Spleen (tissue), 11 donors: ENCODE measurements at regions not wholly inside any gene's neighbourhood (a gene's known extent, or its start where the extent isn't known, plus 50 kb on each side); places are given as distances from the start of the nearest gene placed in this dataset.

Experiments used
- DNase-seq: peaks from one replicate; pipeline ENCODE4 v3.0.0-alpha.2; 2020
- H3K27ac ChIP-seq, 8 donors: fragments of 200-600 bp; sonication (generic) in 7 of 8; 1 replicate in 4 of 8; 2 replicates in 4 of 8; pipeline versions ENCODE4 v1.5.0 to v1.8.0; 2016 to 2021; ENCODE audit warnings: inconsistent platforms in 4 of 8, mild to moderate bottlenecking in 4 of 8, moderate library complexity in 1 of 8
- H3K27me3 ChIP-seq, 7 donors: fragments of 200-600 bp; sonication (generic) in 6 of 7; replicated peaks in 1 of 7; 1 replicate in 4 of 7; 2 replicates in 3 of 7; pipeline versions ENCODE4 v1.5.0 to v1.8.0; 2016 to 2021; ENCODE audit warnings: inconsistent platforms in 3 of 7, mild to moderate bottlenecking in 1 of 7
- H3K36me3 ChIP-seq, 6 donors: fragments of 200-600 bp; sonication (generic) in 5 of 6; 1 replicate in 4 of 6; 2 replicates in 2 of 6; pipeline versions ENCODE4 v1.5.0 to v1.8.0; 2016 to 2021; ENCODE audit warnings: inconsistent platforms in 2 of 6
- H3K4me1 ChIP-seq, 6 donors: fragments of 200-600 bp; sonication (generic) in 5 of 6; 1 replicate in 3 of 6; 2 replicates in 3 of 6; pipeline versions ENCODE4 v1.5.0 to v1.8.0; 2016 to 2021; ENCODE audit warnings: inconsistent platforms in 3 of 6
- H3K4me3 ChIP-seq, 8 donors: fragments of 200-600 bp; sonication (generic) in 7 of 8; 1 replicate in 4 of 8; 2 replicates in 4 of 8; pipeline versions ENCODE4 v1.5.0 to v1.8.0; 2016 to 2021; ENCODE audit warnings: inconsistent platforms in 4 of 8, mild to moderate bottlenecking in 4 of 8, moderate library complexity in 2 of 8
- H3K9me3 ChIP-seq, 8 donors: fragments of 200-600 bp; sonication (generic) in 7 of 8; 1 replicate in 4 of 8; 2 replicates in 4 of 8; pipeline versions ENCODE4 v1.5.0 to v1.8.0; 2016 to 2021; ENCODE audit warnings: inconsistent platforms in 4 of 8
- POLR2A ChIP-seq, 3 donors: fragments of 450-650 bp; IDR thresholded peaks; one replicate each; pipeline ENCODE4 v1.5.1; 2017; ENCODE audit warnings: antibody characterized with exemption in 3 of 3, mild to moderate bottlenecking in 1 of 3
- POLR2AphosphoS5 ChIP-seq, 3 donors: sonication (generic); formaldehyde crosslinking; IDR thresholded peaks; one replicate each; pipeline ENCODE4 v1.5.1; 2017; ENCODE audit warnings: antibody characterized with exemption in 3 of 3
- WGBS, 5 donors: extraction: QIAGEN DNeasy Blood & Tissue Kit in 3 of 5; methylation state at CpG; one replicate each; pipeline versions ENCODE4 v1.1.5 to v1.1.7; 2013 to 2018; 5-methylcytosine and 5-hydroxymethylcytosine counted together
- intact Hi-C: fragments of 100-400 bp; cut with DNase I; formaldehyde crosslinking; loops from one replicate; pipeline ENCODE4 v1.15.0; 2023; ENCODE audit warnings: low total_unique reads
- TF ChIP-seq, protein P1 (sequence below), 11 experiments: fragments of 200-600 bp in 7 of 11; fragments of 450-650 bp in 4 of 11; sonication (generic) in 4 of 11; IDR thresholded peaks in 8 of 11; conservative IDR thresholded peaks in 3 of 11; 1 replicate in 7 of 11; 2 replicates in 4 of 11; pipeline versions ENCODE4 v1.4.0 to v1.8.0; 2016 to 2021; ENCODE audit warnings: antibody characterized with exemption in 11 of 11, inconsistent platforms in 4 of 11, mild to moderate bottlenecking in 1 of 11
- donor health status: healthy with polysubstance abuse.
- donor health status: DM: no; HTN: no; CAD: no; lungs with moderate emphysema.
- donor health status: DM: no; HTN: no; CAD: no.
- donor health status: Bipolar disorder and iron deficiency.
- donor health status: healthy.
- donor health status: DM: no; HTN: no; CAD: no.
- donor health status: DM: yes; HTN: yes; CAD: no.

DNA sequence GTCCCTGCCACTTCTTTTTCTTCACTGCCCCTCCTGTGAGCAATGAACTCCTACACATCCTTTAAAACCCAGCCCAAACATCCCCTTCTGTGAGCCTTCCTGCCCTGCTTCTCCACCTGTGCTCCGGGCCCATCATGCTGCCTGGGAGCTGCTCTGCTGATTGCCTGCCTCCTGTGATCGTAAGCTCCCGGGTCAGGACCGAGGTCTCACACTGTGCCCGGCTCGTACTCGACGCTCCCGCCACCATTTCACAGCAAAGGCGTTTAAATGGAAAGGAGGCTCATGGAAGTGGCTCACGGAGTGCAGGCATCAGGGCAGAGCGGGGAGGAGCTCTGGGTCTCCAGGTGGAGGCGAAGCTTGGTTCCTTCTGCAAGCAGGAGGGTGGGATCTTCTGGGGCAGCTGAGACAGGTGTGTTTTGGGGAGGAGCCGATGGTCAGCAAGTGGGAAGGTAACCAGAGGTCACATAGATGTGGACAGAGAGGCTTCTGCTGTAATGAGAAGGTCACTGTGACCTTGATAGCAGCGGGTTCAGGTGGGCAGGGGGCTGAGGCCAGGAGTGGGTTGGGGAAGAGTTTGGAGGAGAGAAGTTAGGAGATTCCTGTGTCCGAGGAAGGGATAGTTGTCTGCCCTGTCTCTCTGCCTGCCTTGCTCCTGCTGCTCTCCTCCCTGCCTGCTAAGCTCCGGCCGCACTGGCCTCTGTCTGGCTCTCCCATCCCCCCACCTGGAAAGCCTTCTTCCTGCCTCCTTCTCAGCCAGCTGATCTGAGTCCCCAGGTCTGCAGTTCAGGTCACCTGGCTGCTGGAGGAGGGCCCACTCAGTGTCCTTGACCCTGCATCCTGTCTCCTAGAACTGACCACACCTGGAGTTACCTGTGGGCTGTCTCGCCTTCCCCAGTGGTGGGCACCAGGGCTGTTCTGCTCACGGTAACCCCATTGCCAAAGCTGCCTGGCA is 52.7 kb upstream of the FRMD1 start:
- DNase-seq: no peak
- TF ChIP-seq, protein P1, sequence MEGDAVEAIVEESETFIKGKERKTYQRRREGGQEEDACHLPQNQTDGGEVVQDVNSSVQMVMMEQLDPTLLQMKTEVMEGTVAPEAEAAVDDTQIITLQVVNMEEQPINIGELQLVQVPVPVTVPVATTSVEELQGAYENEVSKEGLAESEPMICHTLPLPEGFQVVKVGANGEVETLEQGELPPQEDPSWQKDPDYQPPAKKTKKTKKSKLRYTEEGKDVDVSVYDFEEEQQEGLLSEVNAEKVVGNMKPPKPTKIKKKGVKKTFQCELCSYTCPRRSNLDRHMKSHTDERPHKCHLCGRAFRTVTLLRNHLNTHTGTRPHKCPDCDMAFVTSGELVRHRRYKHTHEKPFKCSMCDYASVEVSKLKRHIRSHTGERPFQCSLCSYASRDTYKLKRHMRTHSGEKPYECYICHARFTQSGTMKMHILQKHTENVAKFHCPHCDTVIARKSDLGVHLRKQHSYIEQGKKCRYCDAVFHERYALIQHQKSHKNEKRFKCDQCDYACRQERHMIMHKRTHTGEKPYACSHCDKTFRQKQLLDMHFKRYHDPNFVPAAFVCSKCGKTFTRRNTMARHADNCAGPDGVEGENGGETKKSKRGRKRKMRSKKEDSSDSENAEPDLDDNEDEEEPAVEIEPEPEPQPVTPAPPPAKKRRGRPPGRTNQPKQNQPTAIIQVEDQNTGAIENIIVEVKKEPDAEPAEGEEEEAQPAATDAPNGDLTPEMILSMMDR (IDR thresholded peaks at IDR 0.05 in 8 of 11, conservative IDR thresholded peaks at IDR 0.05 in 3 of 11): no peak
- TF ChIP-seq POLR2AphosphoS5 (IDR thresholded peaks at IDR 0.05) (no peak), POLR2A (IDR thresholded peaks at IDR 0.05) (no peak)
- H3K27me3 ChIP-seq: peaks cover 0 to 47% (median 0%) of the 10 kb centered on the region in 7 donors
- 74 to 80% (median 76%) methylated on average over 19 to 20 of the region's 20 CpGs for WGBS, 5 donors
- H3K4me3 ChIP-seq: no peak overlapping the region
- H3K27ac ChIP-seq: no peak overlapping the region
- H3K36me3 ChIP-seq: no peaks in the 10 kb centered on the region
- intact Hi-C loops: no loop called here
- H3K9me3 ChIP-seq: no peaks in the 10 kb centered on the region
- peaks cover 0 to 20% (median 9%) of the 10 kb centered on the region in 6 donors for H3K4me1 ChIP-seq

DNA sequence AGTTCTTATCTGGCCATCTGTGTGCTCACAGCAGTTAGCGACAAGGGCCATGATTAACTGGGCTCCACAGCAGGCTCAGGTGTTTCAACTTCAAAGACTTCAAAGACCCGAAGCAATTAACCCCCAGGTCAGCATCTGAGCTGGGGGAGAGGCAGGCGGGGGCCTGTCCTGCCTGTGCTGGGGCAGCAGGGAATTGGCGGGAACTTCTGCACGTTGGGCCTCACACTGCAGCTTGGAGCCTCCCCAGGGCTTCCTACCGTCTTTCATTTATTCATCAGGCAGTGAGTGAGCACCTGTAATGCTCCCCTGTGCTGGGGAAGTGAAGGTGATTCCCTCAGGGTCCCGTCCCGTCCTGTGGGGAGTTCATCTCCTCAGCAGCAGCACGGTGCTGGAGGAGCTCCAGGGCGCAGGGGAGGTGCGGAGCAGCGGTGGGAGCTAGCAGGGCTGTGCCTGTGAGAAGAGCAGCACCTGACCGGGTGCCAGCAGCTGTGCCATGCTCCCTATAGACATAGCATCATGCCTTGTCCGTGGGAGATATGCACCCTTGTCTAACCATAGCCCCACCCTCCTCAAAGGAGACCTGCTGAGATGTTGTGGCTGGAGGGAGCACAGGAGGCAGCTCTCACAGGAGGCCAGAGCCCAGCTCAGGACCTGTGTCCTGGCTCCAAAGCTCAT is 51.8 kb upstream of the FRMD1 start:
- intact Hi-C loops: no loop called here
- Histone ChIP-seq H3K27me3 (peaks cover 0 to 47% (median 0%) of the 10 kb centered on the region in 7 donors), H3K36me3 (no peaks in the 10 kb centered on the region), H3K9me3 (no peaks in the 10 kb centered on the region), H3K4me1 (peaks cover 0 to 20% (median 9%) of the 10 kb centered on the region in 6 donors), H3K4me3 (no peak overlapping the region), H3K27ac (no peak overlapping the region)
- DNase-seq: no peak
- TF ChIP-seq POLR2A (IDR thresholded peaks at IDR 0.05) (no peak), POLR2AphosphoS5 (IDR thresholded peaks at IDR 0.05) (no peak)
- TF ChIP-seq, protein P1 (IDR thresholded peaks at IDR 0.05 in 8 of 11, conservative IDR thresholded peaks at IDR 0.05 in 3 of 11): no peak
- WGBS, 5 donors: 69 to 80% (median 71%) methylated on average over 12 to 14 of the region's 14 CpGs

DNA sequence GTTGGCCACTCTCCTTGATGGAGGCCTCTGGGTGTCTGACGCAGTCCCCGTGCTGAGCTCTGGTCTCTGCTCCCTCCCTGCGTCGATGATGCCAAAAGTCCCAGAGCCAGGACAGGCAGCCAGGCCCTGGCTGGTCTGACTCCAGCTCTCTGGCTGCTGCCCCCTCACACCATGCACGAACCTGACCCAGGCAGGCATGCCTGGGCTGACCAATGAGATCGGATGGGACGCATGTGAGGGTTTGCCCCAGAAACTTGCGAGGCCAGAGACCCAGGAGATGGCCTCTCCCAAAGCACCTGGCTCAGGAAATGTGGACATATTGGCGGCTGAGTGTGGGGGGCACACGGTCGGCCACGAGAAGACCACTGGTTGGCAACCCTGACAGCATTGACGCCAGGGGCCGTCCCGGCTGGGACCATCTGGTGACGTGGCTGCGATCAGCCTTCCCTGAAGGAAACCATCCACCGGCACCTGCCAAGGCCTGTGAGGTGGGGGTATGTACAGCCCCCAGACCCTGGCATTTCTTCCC is 51.2 kb upstream of the FRMD1 start:
- Histone ChIP-seq H3K27me3 (peaks cover 0 to 47% (median 0%) of the 10 kb centered on the region in 7 donors), H3K4me3 (no peak overlapping the region), H3K36me3 (no peaks in the 10 kb centered on the region), H3K27ac (no peak overlapping the region), H3K4me1 (peaks cover 0 to 20% (median 9%) of the 10 kb centered on the region in 6 donors), H3K9me3 (no peaks in the 10 kb centered on the region)
- TF ChIP-seq POLR2AphosphoS5 (IDR thresholded peaks at IDR 0.05) (no peak), POLR2A (IDR thresholded peaks at IDR 0.05) (no peak)
- TF ChIP-seq, protein P1 (IDR thresholded peaks at IDR 0.05 in 8 of 11, conservative IDR thresholded peaks at IDR 0.05 in 3 of 11): no peak
- intact Hi-C loops: no loop called here
- 82 to 90% (median 84%) methylated on average over 15 to 18 of the region's 18 CpGs for WGBS, 5 donors
- DNase-seq: no peak
